ENCODE measurements at regions not wholly inside any gene's neighbourhood (a gene's known extent, or its start where the extent isn't known, plus 50 kb on each side); places are given as distances from the start of the nearest gene placed in this dataset.

- no peak for TF ChIP-seq JUND (IDR thresholded peaks at IDR 0.05)
- no peak for TF ChIP-seq USF2 (IDR thresholded peaks at IDR 0.05; ENCODE audit: borderline replicate concordance, low read depth, low read length)
- TF ChIP-seq TAF1 (IDR thresholded peaks at IDR 0.05; ENCODE audit: borderline replicate concordance, low read depth, low read length), result no peak
- no peak for TF ChIP-seq TEAD4 (IDR thresholded peaks at IDR 0.05; ENCODE audit: borderline replicate concordance, insufficient read depth)
- TF ChIP-seq RFX5 (IDR thresholded peaks at IDR 0.05; ENCODE audit: low read length), result no peak
- TF ChIP-seq CTCF (IDR thresholded peaks at IDR 0.05), result no peak
- TF ChIP-seq EZH2phosphoT487 (IDR thresholded peaks at IDR 0.05; ENCODE audit: borderline replicate concordance, low read depth), result no peak
- TF ChIP-seq YY1 (IDR thresholded peaks at IDR 0.05; ENCODE audit: low read depth), result no peak
Observed at GRCh38 chr1:58067082-58067481, 479.4 kb downstream of the OMA1 start.

Data from SK-N-SH (cell line).